Left ventricle myocardium inferior (tissue), 1 donor: ENCODE measurements at regions not wholly inside any gene's neighbourhood (a gene's known extent, or its start where the extent isn't known, plus 50 kb on each side); places are given as distances from the start of the nearest gene placed in this dataset.

ENCODE experiments used
- DNase-seq: peaks from one replicate; pipeline ENCODE4 v3.0.0-alpha.2; 2020
- H3K27ac ChIP-seq: fragments of 200-600 bp; replicated peaks from 2 replicates; pipeline ENCODE4 v1.8.0; 2021
- H3K27me3 ChIP-seq: fragments of 200-600 bp; 2 replicates; pipeline ENCODE4 v1.8.0; 2021; ENCODE audit warnings: low read depth
- H3K36me3 ChIP-seq: fragments of 200-600 bp; 2 replicates; pipeline ENCODE4 v1.8.0; 2021
- H3K4me1 ChIP-seq: fragments of 200-600 bp; 2 replicates; pipeline ENCODE4 v1.8.0; 2021
- H3K4me3 ChIP-seq: fragments of 200-600 bp; 2 replicates; pipeline ENCODE4 v1.8.0; 2021; ENCODE audit warnings: mild to moderate bottlenecking, moderate library complexity
- H3K9me3 ChIP-seq: fragments of 200-600 bp; replicated peaks from 2 replicates; pipeline ENCODE4 v1.8.0; 2021
- intact Hi-C: fragments of 100-400 bp; cut with micrococcal nuclease; formaldehyde crosslinking; loops from one replicate; pipeline ENCODE4 v1.11.0; 2022
- TF ChIP-seq, protein P1 (sequence below): fragments of 200-600 bp; IDR thresholded peaks from 2 replicates; pipeline ENCODE4 v1.8.0; 2021; ENCODE audit warnings: antibody characterized with exemption, mild to moderate bottlenecking, borderline replicate concordance
- donor health status: DM: no; HTN: yes; CAD: no; lungs with severe emphysema.

DNA sequence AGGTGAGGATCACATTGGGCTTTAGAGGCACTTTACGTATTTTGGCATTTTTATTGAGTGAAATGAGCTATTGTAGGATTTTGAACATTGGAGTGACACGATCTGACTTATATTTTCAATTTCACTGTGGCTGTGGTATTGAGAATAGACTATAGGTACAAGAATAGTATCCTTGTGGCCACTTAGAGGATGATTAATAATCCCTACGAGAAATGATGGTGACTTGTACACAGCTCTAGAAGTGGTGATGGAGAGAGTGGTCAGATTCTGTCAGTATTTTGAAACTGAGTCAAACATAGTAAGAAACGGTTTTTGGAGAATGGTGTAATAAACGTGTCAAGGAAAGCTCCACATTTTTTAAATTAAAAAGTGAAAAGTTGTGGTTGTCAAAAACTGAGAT is 494.7 kb downstream of the EPHA5 start:
- Histone ChIP-seq H3K4me3 (no peak overlapping the region), H3K4me1 (no peaks in the 10 kb centered on the region), H3K27ac (no peak overlapping the region), H3K9me3 (peaks cover 3% of the 10 kb centered on the region), H3K36me3 (no peaks in the 10 kb centered on the region), H3K27me3 (no peaks in the 10 kb centered on the region)
- intact Hi-C loops: no loop called here
- DNase-seq: no peak
- TF ChIP-seq, protein P1, sequence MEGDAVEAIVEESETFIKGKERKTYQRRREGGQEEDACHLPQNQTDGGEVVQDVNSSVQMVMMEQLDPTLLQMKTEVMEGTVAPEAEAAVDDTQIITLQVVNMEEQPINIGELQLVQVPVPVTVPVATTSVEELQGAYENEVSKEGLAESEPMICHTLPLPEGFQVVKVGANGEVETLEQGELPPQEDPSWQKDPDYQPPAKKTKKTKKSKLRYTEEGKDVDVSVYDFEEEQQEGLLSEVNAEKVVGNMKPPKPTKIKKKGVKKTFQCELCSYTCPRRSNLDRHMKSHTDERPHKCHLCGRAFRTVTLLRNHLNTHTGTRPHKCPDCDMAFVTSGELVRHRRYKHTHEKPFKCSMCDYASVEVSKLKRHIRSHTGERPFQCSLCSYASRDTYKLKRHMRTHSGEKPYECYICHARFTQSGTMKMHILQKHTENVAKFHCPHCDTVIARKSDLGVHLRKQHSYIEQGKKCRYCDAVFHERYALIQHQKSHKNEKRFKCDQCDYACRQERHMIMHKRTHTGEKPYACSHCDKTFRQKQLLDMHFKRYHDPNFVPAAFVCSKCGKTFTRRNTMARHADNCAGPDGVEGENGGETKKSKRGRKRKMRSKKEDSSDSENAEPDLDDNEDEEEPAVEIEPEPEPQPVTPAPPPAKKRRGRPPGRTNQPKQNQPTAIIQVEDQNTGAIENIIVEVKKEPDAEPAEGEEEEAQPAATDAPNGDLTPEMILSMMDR: no peak

DNA sequence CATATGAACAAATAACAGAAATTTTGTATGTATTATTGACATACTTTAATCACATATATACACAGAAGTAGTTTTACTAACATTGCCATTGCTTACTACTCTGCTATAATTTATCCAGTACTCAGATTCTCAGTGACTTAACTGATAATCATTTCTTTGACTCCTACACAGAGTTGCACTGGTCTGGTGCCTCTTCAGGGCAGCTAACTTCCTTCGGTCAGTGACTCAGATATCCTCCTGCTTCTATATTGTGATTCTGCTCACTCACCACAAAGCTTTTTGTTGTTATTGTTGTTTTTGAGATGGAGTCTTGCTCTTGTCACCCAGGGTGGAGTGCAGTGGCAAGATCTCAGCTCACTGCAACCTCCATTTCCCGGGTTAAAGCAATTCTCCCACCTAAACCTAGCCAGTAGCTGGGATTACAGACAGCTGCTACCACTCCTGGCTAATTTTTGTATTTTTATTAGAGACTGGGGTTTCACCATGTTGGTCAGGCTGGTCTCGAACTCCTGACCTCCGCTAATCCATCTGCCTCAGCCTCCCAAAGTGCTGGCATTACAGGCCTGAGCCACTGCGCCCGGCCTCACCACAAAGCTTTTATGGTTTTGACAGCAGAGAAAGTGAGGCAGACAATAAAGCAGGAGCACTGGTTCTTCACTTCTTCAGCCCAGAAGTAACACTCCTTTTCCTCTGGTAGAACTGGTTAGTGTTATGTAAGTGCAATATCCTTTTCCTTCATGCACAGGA is 499.3 kb downstream of the EPHA5 start:
- no peaks in the 10 kb centered on the region for H3K4me1 ChIP-seq
- no peak overlapping the region for H3K27ac ChIP-seq
- intact Hi-C loops: no loop called here
- no peak for DNase-seq
- peaks cover 3% of the 10 kb centered on the region for H3K9me3 ChIP-seq
- no peak overlapping the region for H3K4me3 ChIP-seq
- H3K27me3 ChIP-seq: no peaks in the 10 kb centered on the region
- TF ChIP-seq, protein P1: no peak
- no peaks in the 10 kb centered on the region for H3K36me3 ChIP-seq

DNA sequence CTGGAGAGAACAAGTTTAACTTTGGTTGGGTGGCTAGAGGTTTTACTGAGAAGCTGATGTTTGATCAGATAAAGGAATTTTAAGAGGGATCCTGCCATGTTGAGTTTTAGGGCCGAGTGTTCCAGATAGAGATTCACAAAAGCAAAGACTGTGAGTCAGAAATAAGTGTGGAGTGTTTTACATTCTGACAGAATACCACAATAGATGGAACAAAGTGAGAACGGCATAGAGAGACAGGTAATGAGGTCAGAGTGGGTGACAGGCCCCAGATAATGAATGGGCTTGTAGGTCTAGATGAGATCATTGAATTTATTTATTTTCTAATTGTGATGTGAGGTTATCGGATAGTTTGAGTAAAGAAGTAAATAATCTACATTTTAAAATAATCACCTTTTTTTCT is 502.6 kb downstream of the EPHA5 start:
- intact Hi-C loops: no loop called here
- Histone ChIP-seq H3K27me3 (no peaks in the 10 kb centered on the region), H3K36me3 (no peaks in the 10 kb centered on the region), H3K4me3 (no peak overlapping the region), H3K9me3 (no peaks in the 10 kb centered on the region), H3K27ac (no peak overlapping the region), H3K4me1 (no peaks in the 10 kb centered on the region)
- TF ChIP-seq, protein P1: no peak
- no peak for DNase-seq

DNA sequence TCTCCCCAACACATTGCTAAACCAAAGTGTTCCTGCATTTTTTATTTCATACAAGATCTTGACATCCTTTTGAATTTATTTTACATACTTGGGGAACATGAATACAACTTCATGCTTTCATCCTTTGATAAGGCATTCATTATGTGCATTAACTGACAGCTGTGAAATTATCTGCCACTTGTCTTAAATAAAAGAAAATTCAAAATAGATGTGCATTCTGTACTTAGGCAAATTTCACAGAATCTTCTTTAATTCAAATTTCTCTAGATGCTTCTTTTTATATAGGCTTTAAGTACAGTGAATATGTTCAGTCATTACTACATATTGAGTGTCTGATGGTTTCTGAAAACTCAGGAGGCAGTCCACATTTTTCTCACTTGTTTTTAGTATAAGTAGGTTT is 518.1 kb downstream of the EPHA5 start:
- DNase-seq: no peak
- H3K4me1 ChIP-seq: no peaks in the 10 kb centered on the region

DNA sequence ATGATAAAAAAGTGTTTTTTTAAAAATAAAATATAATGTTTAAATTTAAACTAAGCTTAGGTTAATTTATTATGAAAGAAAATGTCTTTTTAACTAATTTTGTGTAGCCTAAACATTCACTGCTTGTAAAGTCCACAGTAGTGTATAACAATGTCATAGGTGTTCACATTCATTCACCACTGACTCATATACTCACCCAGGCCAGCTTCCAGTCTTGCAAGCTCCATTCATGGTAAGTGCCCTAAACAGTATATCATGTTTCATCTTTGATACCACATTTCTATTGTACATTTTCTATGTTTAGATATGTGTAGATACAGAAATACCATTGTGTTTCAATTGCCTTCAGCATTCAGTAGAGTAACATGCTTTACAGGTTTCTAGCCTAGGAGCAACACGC is 530.3 kb downstream of the EPHA5 start:
- Histone ChIP-seq H3K27me3 (no peaks in the 10 kb centered on the region), H3K9me3 (peaks cover 41% of the 10 kb centered on the region), H3K4me1 (no peaks in the 10 kb centered on the region), H3K36me3 (no peaks in the 10 kb centered on the region), H3K27ac (no peak overlapping the region), H3K4me3 (no peak overlapping the region)
- intact Hi-C loops: no loop called here
- no peak for DNase-seq
- TF ChIP-seq, protein P1: no peak

More for the DNA sequence above, 518.1 kb downstream of the EPHA5 start:
- intact Hi-C loops: no loop called here
- no peaks in the 10 kb centered on the region for H3K36me3 ChIP-seq
- H3K27ac ChIP-seq: no peak overlapping the region
- H3K9me3 ChIP-seq: peaks cover 5% of the 10 kb centered on the region
- H3K4me3 ChIP-seq: no peak overlapping the region
- TF ChIP-seq, protein P1: no peak
- H3K27me3 ChIP-seq: no peaks in the 10 kb centered on the region
